A549 (cell line): ENCODE measurements at regions not wholly inside any gene's neighbourhood (a gene's known extent, or its start where the extent isn't known, plus 50 kb on each side); places are given as distances from the start of the nearest gene placed in this dataset.
A peak's percentile ranks its signal among the peaks of the same experiment; 100 is the strongest.
"Not testable (repeated sequence)": the region's sequence is repeated elsewhere in the genome, so short reads cannot be mapped to it uniquely, and the experiment has no call there.

Experiments used
- ATAC-seq, 2 experiments: fragments of 200-7000 bp in 1 of 2; fragments of >200 bp in 1 of 2; cut with Nextera tagmentation in 1 of 2; cut with Tn5 transposase in 1 of 2; 3 replicates each; pipeline versions ENCODE4 v1.8.0 to v1.9.1; 2018 to 2020; ENCODE audit warnings: mild to moderate bottlenecking in 1 of 2, moderate library complexity in 1 of 2
- CTCF ChIA-PET: fragments of 300-600 bp; sonication (Branson Sonifier 250); formaldehyde crosslinking; extraction: SDS; loops from one replicate; lab custom pipeline; 2021; ENCODE audit warnings: antibody characterized with exemption, inconsistent platforms; lab: Yijun Ruan, JAX
- POLR2A ChIA-PET: fragments of 350-600 bp; formaldehyde crosslinking; extraction: SDS; loops from one replicate; lab custom pipeline; 2021; ENCODE audit warnings: antibody characterized with exemption, inconsistent platforms; lab: Yijun Ruan, JAX
- DNase-seq, 2 experiments: peaks; one replicate each; pipeline versions ENCODE4 v3.0.0 to v3.0.0-alpha.2; 2011 to 2016; ENCODE audit warnings: low read depth in 1 of 2, low spot score in 1 of 2
- FAIRE-seq: peaks from 2 replicates; lab custom pipeline; 2011; peaks lifted over from hg19 to GRCh38; lab: Jason Lieb, UNC
- H3K27ac ChIP-seq, 2 experiments: fragments of >200 bp; sonication (Bioruptor Twin); formaldehyde crosslinking; 3 replicates each; pipeline ENCODE4 v1.5.1; 2016 to 2017
- H3K4me1 ChIP-seq: fragments of >200 bp; sonication (Bioruptor Twin); formaldehyde crosslinking; 3 replicates; pipeline ENCODE4 v1.6.1; 2016
- H3K4me2 ChIP-seq: fragments of >200 bp; sonication (Bioruptor Twin); formaldehyde crosslinking; 3 replicates; pipeline ENCODE4 v1.6.1; 2016
- H3K4me3 ChIP-seq: fragments of >200 bp; sonication (Bioruptor Twin); formaldehyde crosslinking; 3 replicates; pipeline ENCODE4 v1.5.1; 2016
- H3K9me3 ChIP-seq: fragments of >200 bp; sonication (Bioruptor Twin); formaldehyde crosslinking; 3 replicates; pipeline ENCODE4 v1.6.1; 2016
- CBX8 ChIP-seq: fragments of 200-600 bp; sonication (generic); IDR thresholded peaks from 2 replicates; pipeline ENCODE4 v1.6.1; 2016
- CEBPB ChIP-seq, 2 experiments: fragments of >200 bp in 1 of 2; sonication (Bioruptor Twin) in 1 of 2; formaldehyde crosslinking in 1 of 2; IDR thresholded peaks; 2 replicates each; pipeline ENCODE4 v1.6.1; 2012 to 2016
- CHD4 ChIP-seq: fragments of 200-600 bp; sonication (generic); IDR thresholded peaks from 2 replicates; pipeline ENCODE4 v1.6.1; 2016; ENCODE audit warnings: antibody characterized with exemption, mild to moderate bottlenecking, borderline replicate concordance
- EHF ChIP-seq: fragments of 250-450 bp; sonication (Bioruptor Pico); IDR thresholded peaks from 2 replicates; pipeline ENCODE4 v1.5.0; 2020; ENCODE audit warnings: mild to moderate bottlenecking
- ELK1 ChIP-seq: fragments of 150-350 bp; IDR thresholded peaks from 2 replicates; pipeline ENCODE4 v1.6.1; 2014; ENCODE audit warnings: low read depth, mild to moderate bottlenecking, low read length
- FOSL2 ChIP-seq, 2 experiments: fragments of 450-650 bp in 1 of 2; fragments of >200 bp in 1 of 2; sonication (Bioruptor Twin) in 1 of 2; formaldehyde crosslinking; IDR thresholded peaks; 2 replicates each; pipeline versions ENCODE4 v1.5.0 to v1.6.1; 2016 to 2020; ENCODE audit warnings: mild to moderate bottlenecking in 1 of 2, moderate library complexity in 1 of 2
- HOXA7 ChIP-seq: fragments of 250-450 bp; sonication (Bioruptor Pico); IDR thresholded peaks from 2 replicates; pipeline ENCODE4 v1.5.0; 2020; ENCODE audit warnings: mild to moderate bottlenecking, moderate library complexity
- HOXB13 ChIP-seq: fragments of 250-450 bp; sonication (Bioruptor Pico); IDR thresholded peaks from 2 replicates; pipeline ENCODE4 v1.5.0; 2020; ENCODE audit warnings: low read depth, mild to moderate bottlenecking, moderate library complexity
- JUN ChIP-seq, 2 experiments: fragments of >200 bp; sonication (Bioruptor Twin); formaldehyde crosslinking; IDR thresholded peaks; 2 replicates in 1 of 2; 3 replicates in 1 of 2; pipeline ENCODE4 v1.6.1; 2016 to 2017
- JUNB ChIP-seq: fragments of >200 bp; sonication (Bioruptor Twin); formaldehyde crosslinking; IDR thresholded peaks from 2 replicates; pipeline ENCODE4 v1.6.1; 2016
- KDM1A ChIP-seq: fragments of 200-600 bp; sonication (generic); IDR thresholded peaks from 2 replicates; pipeline ENCODE4 v1.6.1; 2016; ENCODE audit warnings: low read depth, mild to moderate bottlenecking
- MYC ChIP-seq: IDR thresholded peaks from 2 replicates; pipeline ENCODE4 v1.6.1; 2012; ENCODE audit warnings: mild to moderate bottlenecking, inconsistent platforms, low read length, improper control_type of control experiment, borderline replicate concordance
- NPAS2 ChIP-seq: fragments of 250-450 bp; sonication (Bioruptor Pico); IDR thresholded peaks from 2 replicates; pipeline ENCODE4 v1.8.0; 2022; ENCODE audit warnings: mild to moderate bottlenecking, moderate library complexity, borderline replicate concordance
- PBX3 ChIP-seq: IDR thresholded peaks from 2 replicates; pipeline ENCODE4 v1.6.1; 2012
- RAD21 ChIP-seq, 2 experiments: fragments of >200 bp in 1 of 2; sonication (Bioruptor Twin) in 1 of 2; formaldehyde crosslinking in 1 of 2; IDR thresholded peaks in 1 of 2; conservative IDR thresholded peaks in 1 of 2; 2 replicates in 1 of 2; 3 replicates in 1 of 2; pipeline ENCODE4 v1.6.1; 2012 to 2018; ENCODE audit warnings: inconsistent platforms in 1 of 2
- SMC3 ChIP-seq: fragments of >200 bp; sonication (Bioruptor Twin); formaldehyde crosslinking; IDR thresholded peaks from 3 replicates; pipeline ENCODE4 v1.6.1; 2018; ENCODE audit warnings: inconsistent platforms
- SREBF2 ChIP-seq: fragments of 450-650 bp; IDR thresholded peaks from 2 replicates; pipeline ENCODE4 v1.6.1; 2014; ENCODE audit warnings: mild to moderate bottlenecking, moderate library complexity
- TFCP2L1 ChIP-seq: fragments of 250-450 bp; sonication (Bioruptor Pico); IDR thresholded peaks from 2 replicates; pipeline ENCODE4 v1.5.0; 2021; ENCODE audit warnings: mild to moderate bottlenecking
- ZC3H11A ChIP-seq: fragments of 450-650 bp; IDR thresholded peaks from 2 replicates; pipeline ENCODE4 v1.6.1; 2014; ENCODE audit warnings: antibody characterized with exemption, mild to moderate bottlenecking
- ZFP36 ChIP-seq: fragments of 450-650 bp; IDR thresholded peaks from 2 replicates; pipeline ENCODE4 v1.6.1; 2014; ENCODE audit warnings: borderline replicate concordance; ENCODE audit not compliant: partially characterized antibody
- ZNF302 ChIP-seq: fragments of 250-450 bp; sonication (Bioruptor Pico); IDR thresholded peaks from 2 replicates; pipeline ENCODE4 v1.9.0; 2021; ENCODE audit warnings: inconsistent platforms, mild to moderate bottlenecking, moderate library complexity
- ZSCAN20 ChIP-seq: fragments of 250-450 bp; sonication (Bioruptor Pico); IDR thresholded peaks from 2 replicates; pipeline ENCODE4 v1.8.0; 2022; ENCODE audit warnings: mild to moderate bottlenecking, moderate library complexity
- WGBS: methylation state at CpG from one replicate; pipeline ENCODE4 v1.1.6; 2017; ENCODE audit errors: missing lambda C conversion rate; 5-methylcytosine and 5-hydroxymethylcytosine counted together
- TF ChIP-seq, protein P1 (sequence below): fragments of 250-450 bp; sonication (Bioruptor Pico); IDR thresholded peaks from 2 replicates; pipeline ENCODE4 v1.5.0; 2020; ENCODE audit warnings: low read depth, mild to moderate bottlenecking, moderate library complexity

GRCh38 chr13:63739112-63739735, 2323.6 kb upstream of the PCDH20 start:
- DNase-seq, ATAC-seq, H3K4me1 ChIP-seq, H3K27ac ChIP-seq, H3K9me3 ChIP-seq, H3K4me2 ChIP-seq, H3K4me3 ChIP-seq, CTCF ChIA-PET, POLR2A ChIA-PET, FAIRE-seq: not testable (repeated sequence)
- WGBS: no CpG with 5 or more reads among the region's 23 CpGs

DNA sequence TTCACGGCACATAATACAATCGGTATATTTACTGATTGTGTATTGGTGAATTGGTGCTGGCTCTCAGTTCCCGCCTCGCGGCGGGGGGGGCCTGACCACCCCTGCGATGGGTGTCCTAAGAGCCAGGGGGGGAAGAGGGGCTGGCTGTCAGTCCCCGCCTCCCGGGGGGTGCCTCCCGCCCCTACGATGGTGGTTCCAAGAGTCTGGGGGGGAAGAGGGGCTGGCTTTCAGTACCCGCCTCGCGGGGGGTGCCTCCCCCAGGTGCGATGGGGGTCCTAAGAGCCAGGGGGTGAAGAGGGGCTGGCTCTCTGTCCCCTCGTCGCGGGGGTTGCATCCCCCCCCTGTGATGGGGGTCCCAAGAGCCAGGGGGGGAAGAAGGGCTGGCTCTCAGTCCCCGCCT, 2321.8 kb upstream of the PCDH20 start:
- H3K4me3 ChIP-seq: no peak overlapping the region
- ATAC-seq: no peak
- H3K27ac ChIP-seq: no peak overlapping the region
- no peak for FAIRE-seq
- DNase-seq: no peak
- no peaks in the 10 kb centered on the region for H3K9me3 ChIP-seq
- TF ChIP-seq SMC3: no peak
- ChIA-PET POLR2A (no interaction called here), CTCF (no interaction called here)
- 90% methylated on average over 5 of the region's 19 CpGs for whole genome bisulfite sequencing
- no peaks in the 10 kb centered on the region for H3K4me1 ChIP-seq
- no peak overlapping the region for H3K4me2 ChIP-seq

GRCh38 chr13:63731896-63732295, 2316.2 kb upstream of the PCDH20 start:
- no peak for FAIRE-seq
- DNase-seq: no peak
- POLR2A ChIA-PET: no interaction called here

DNA sequence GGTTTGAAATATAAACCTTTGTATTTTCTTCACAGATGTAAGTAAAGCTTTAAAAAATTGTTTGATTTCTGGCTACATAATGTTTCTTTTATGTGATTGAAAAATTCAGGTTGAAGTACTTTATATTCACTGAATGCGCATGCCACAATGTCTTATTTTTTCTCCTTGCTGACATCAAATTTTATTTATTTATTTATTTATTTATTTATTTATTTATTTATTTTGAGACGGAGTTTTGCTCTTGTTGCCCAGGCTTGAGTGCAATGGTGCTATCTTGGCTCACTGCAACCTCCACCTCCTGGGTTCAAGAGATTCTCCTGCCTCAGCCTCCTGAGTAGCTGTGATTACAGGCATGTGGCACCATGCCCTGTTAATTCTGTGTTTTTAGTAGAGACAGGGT, 2296.5 kb upstream of the PCDH20 start:
- ATAC-seq, CTCF ChIA-PET, H3K4me1 ChIP-seq, FAIRE-seq, DNase-seq, POLR2A ChIA-PET, H3K9me3 ChIP-seq, H3K4me2 ChIP-seq, H3K4me3 ChIP-seq, H3K27ac ChIP-seq: not testable (repeated sequence)
- WGBS: 55% methylated on average over 2 of the region's 2 CpGs
- TF ChIP-seq ZC3H11A: peak; percentile 39

More at GRCh38 chr13:63731896-63732295, 2316.2 kb upstream of the PCDH20 start:
- CTCF ChIA-PET: no interaction called here
- Histone ChIP-seq H3K9me3 (no peaks in the 10 kb centered on the region), H3K4me3 (no peak overlapping the region), H3K27ac (no peak overlapping the region), H3K4me1 (no peaks in the 10 kb centered on the region), H3K4me2 (no peak overlapping the region)
- no peak for ATAC-seq
- 29% methylated on average over 3 of the region's 3 CpGs for WGBS
- TF ChIP-seq ZFP36: no peak
- TF ChIP-seq FOSL2 (IDR thresholded peaks at IDR 0.05): no peak
- TF ChIP-seq FOSL2 (CRISPR knock-in tag; IDR thresholded peaks at IDR 0.05): no peak
- no peak for TF ChIP-seq EHF
- no peak for TF ChIP-seq JUN (IDR thresholded peaks at IDR 0.05)

DNA sequence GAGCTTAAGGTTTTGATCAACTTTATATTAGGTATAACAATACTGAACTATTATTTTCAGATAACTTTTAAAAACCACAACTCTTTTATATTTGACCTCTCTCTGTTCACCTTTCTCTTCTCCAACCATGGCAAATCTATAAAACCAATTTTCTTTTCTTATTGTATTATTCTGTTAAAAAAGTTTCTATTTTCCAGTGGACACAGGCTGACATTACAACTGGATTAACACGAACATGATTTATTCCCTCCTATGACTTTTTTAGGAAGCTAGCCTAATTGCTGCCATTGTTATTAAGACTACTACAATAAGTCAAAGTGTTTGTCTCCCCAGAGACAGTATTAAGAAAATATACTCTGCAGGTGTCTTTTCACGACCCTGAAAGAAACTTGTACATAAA, 2291.1 kb upstream of the PCDH20 start:
- ChIA-PET POLR2A (no interaction called here), CTCF (no interaction called here)
- Histone ChIP-seq H3K27ac (no peak overlapping the region), H3K4me1 (no peaks in the 10 kb centered on the region), H3K4me2 (no peak overlapping the region), H3K4me3 (no peak overlapping the region), H3K9me3 (no peaks in the 10 kb centered on the region)
- FAIRE-seq (no peak), ATAC-seq (no peak), DNase-seq (no peak)
- WGBS: 19% methylated on average over 2 of the region's 2 CpGs
- TF ChIP-seq TFCP2L1 (CRISPR knock-in tag) (no peak), CEBPB (IDR thresholded peaks at IDR 0.05) (no peak), PBX3 (no peak), SREBF2 (no peak), ZNF302 (CRISPR knock-in tag) (no peak), KDM1A (no peak), MYC (no peak), ELK1 (no peak), HOXA7 (CRISPR knock-in tag) (no peak), CHD4 (no peak), RAD21 (conservative IDR thresholded peaks at IDR 0.05 in 1 of 2, IDR thresholded peaks at IDR 0.05 in 1 of 2) (no peak), CBX8 (no peak), JUNB (no peak), NPAS2 (CRISPR knock-in tag) (no peak), EHF (no peak), ZSCAN20 (CRISPR knock-in tag) (no peak), HOXB13 (no peak), FOSL2 (IDR thresholded peaks at IDR 0.05) (no peak), FOSL2 (CRISPR knock-in tag; IDR thresholded peaks at IDR 0.05) (no peak)
- TF ChIP-seq, protein P1, sequence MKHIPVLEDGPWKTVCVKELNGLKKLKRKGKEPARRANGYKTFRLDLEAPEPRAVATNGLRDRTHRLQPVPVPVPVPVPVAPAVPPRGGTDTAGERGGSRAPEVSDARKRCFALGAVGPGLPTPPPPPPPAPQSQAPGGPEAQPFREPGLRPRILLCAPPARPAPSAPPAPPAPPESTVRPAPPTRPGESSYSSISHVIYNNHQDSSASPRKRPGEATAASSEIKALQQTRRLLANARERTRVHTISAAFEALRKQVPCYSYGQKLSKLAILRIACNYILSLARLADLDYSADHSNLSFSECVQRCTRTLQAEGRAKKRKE (CRISPR knock-in tag): no peak
